Stimulated activated CD4-positive, alpha-beta T cell treated with anti-CD3 and anti-CD28 coated beads, Interleukin-2, amount 100 ng/mL, for 24 hours (primary cell): ENCODE measurements at regions not wholly inside any gene's neighbourhood (a gene's known extent, or its start where the extent isn't known, plus 50 kb on each side); places are given as distances from the start of the nearest gene placed in this dataset.
"Not testable (repeated sequence)": the region's sequence is repeated elsewhere in the genome, so short reads cannot be mapped to it uniquely, and the experiment has no call there.

Experiments
- DNase-seq, 2 donors: peaks; one replicate each; pipeline ENCODE4 v3.0.0-alpha.2; 2020

- no peak for DNase-seq
Observed at GRCh38 chr5:26535215-26535614, 503.2 kb downstream of the CDH9 start.

GRCh38 chr5:26530305-26530704 is 508.1 kb downstream of the CDH9 start:
- no peak for DNase-seq

GRCh38 chr5:26519245-26519644 is 519.1 kb downstream of the CDH9 start:
- DNase-seq: no peak

GRCh38 chr5:26518065-26518464 is 520.3 kb downstream of the CDH9 start:
- no peak for DNase-seq

- DNase-seq: no peak
Observed at GRCh38 chr5:26498972-26499371, 539.4 kb downstream of the CDH9 start.

- no peak for DNase-seq
Observed at GRCh38 chr5:26495437-26495836, 542.9 kb downstream of the CDH9 start.

- no peak for DNase-seq
Observed at GRCh38 chr5:26492906-26493459, 545.4 kb downstream of the CDH9 start.

- DNase-seq: no peak
Observed at GRCh38 chr5:26487553-26487952, 550.8 kb downstream of the CDH9 start.

- DNase-seq: no peak
Observed at GRCh38 chr5:26486631-26487030, 551.8 kb downstream of the CDH9 start.

GRCh38 chr5:26485146-26485860 is 553.1 kb downstream of the CDH9 start:
- not testable (repeated sequence) for DNase-seq

- DNase-seq: no peak
Observed at GRCh38 chr5:26482810-26483375, 555.5 kb downstream of the CDH9 start.

- DNase-seq: no peak
Observed at GRCh38 chr5:26482076-26482809, 556.1 kb downstream of the CDH9 start.

- DNase-seq: no peak
Observed at GRCh38 chr5:26470439-26470838, 567.9 kb downstream of the CDH9 start.

- DNase-seq: no peak
Observed at GRCh38 chr5:26439121-26439520, 599.3 kb downstream of the CDH9 start.

GRCh38 chr5:26434688-26435087 is 603.7 kb downstream of the CDH9 start:
- no peak for DNase-seq

GRCh38 chr5:26432386-26432785 is 606.0 kb downstream of the CDH9 start:
- DNase-seq: no peak

GRCh38 chr5:26430323-26430722 is 608.1 kb downstream of the CDH9 start:
- DNase-seq: no peak

GRCh38 chr5:26427281-26427680 is 611.1 kb downstream of the CDH9 start:
- DNase-seq: no peak

- DNase-seq: no peak
Observed at GRCh38 chr5:26419987-26420386, 618.4 kb downstream of the CDH9 start.

GRCh38 chr5:26416911-26417310 is 621.5 kb downstream of the CDH9 start:
- no peak for DNase-seq

- DNase-seq: no peak
Observed at GRCh38 chr5:26415987-26416779, 622.2 kb downstream of the CDH9 start.

GRCh38 chr5:26390608-26391007 is 647.8 kb downstream of the CDH9 start:
- DNase-seq: no peak

- DNase-seq: no peak
Observed at GRCh38 chr5:26388976-26389375, 649.4 kb downstream of the CDH9 start.
